Smooth muscle cell (in vitro differentiated cells): ENCODE measurements at regions not wholly inside any gene's neighbourhood (a gene's known extent, or its start where the extent isn't known, plus 50 kb on each side); places are given as distances from the start of the nearest gene placed in this dataset.

Experiments used
- DNase-seq: peaks from one replicate; lab custom pipeline; 2025; ENCODE audit not compliant: unreplicated experiment; lab: John Stamatoyannopoulos, UW
- H2AFZ ChIP-seq: fragments of 200-600 bp; sonication (generic); 2 replicates; pipeline ENCODE4 v1.6.0; 2016; ENCODE audit warnings: antibody characterized with exemption, low read depth, mild to moderate bottlenecking
- H3F3A ChIP-seq: fragments of 200-600 bp; sonication (generic); 2 replicates; pipeline ENCODE4 v1.6.0; 2017; ENCODE audit warnings: antibody characterized with exemption, low read depth
- H3K27ac ChIP-seq: fragments of 200-600 bp; sonication (generic); 2 replicates; pipeline ENCODE4 v1.5.1; 2016; ENCODE audit warnings: low read depth, mild to moderate bottlenecking
- H3K27me3 ChIP-seq: fragments of 200-600 bp; sonication (generic); 2 replicates; pipeline ENCODE4 v1.6.1; 2016; ENCODE audit warnings: low read depth, mild to moderate bottlenecking
- H3K36me3 ChIP-seq: fragments of 200-600 bp; sonication (generic); 2 replicates; pipeline ENCODE4 v1.5.1; 2016; ENCODE audit warnings: low read depth
- H3K4me1 ChIP-seq: fragments of 200-600 bp; sonication (generic); 2 replicates; pipeline ENCODE4 v1.5.1; 2016; ENCODE audit warnings: low read depth
- H3K4me2 ChIP-seq: fragments of 200-600 bp; sonication (generic); 2 replicates; pipeline ENCODE4 v1.6.0; 2016; ENCODE audit warnings: mild to moderate bottlenecking
- H3K4me3 ChIP-seq: fragments of 200-600 bp; sonication (generic); 2 replicates; pipeline ENCODE4 v1.5.1; 2016; ENCODE audit warnings: mild to moderate bottlenecking
- H3K79me2 ChIP-seq: fragments of 200-600 bp; sonication (generic); 2 replicates; pipeline ENCODE4 v1.6.0; 2016; ENCODE audit warnings: low read depth, mild to moderate bottlenecking
- H3K9ac ChIP-seq: fragments of 200-600 bp; sonication (generic); 2 replicates; pipeline ENCODE4 v1.6.0; 2016; ENCODE audit warnings: low read depth
- H3K9me3 ChIP-seq: fragments of 200-600 bp; sonication (generic); replicated peaks from 2 replicates; pipeline ENCODE4 v1.5.1; 2016; ENCODE audit warnings: low read depth
- H4K20me1 ChIP-seq: fragments of 200-600 bp; sonication (generic); 2 replicates; pipeline ENCODE4 v1.6.0; 2016; ENCODE audit warnings: low read depth
- CTCF ChIP-seq: fragments of 200-600 bp; sonication (generic); IDR thresholded peaks from 2 replicates; pipeline ENCODE4 v1.5.1; 2017; ENCODE audit warnings: borderline replicate concordance, mild to moderate bottlenecking, antibody characterized with exemption; ENCODE audit not compliant: insufficient read depth, poor library complexity, severe bottlenecking
- WGBS: methylation state at CpG from one replicate; pipeline ENCODE4 v1.1.7; 2016; ENCODE audit warnings: low lambda C conversion rate; 5-methylcytosine and 5-hydroxymethylcytosine counted together

GRCh38 chr1:181317261-181317930 lies 165.9 kb upstream of the CACNA1E start:
- Histone ChIP-seq H4K20me1 (no peaks in the 10 kb centered on the region), H2AFZ (no peak overlapping the region), H3K27me3 (peaks cover 90% of the 10 kb centered on the region), H3K4me2 (peak overlapping the region; percentile 79), H3K4me3 (peak overlapping the region; percentile 21), H3K27ac (no peak overlapping the region), H3K79me2 (no peaks in the 10 kb centered on the region), H3F3A (no peaks in the 10 kb centered on the region), H3K9me3 (no peaks in the 10 kb centered on the region), H3K36me3 (no peaks in the 10 kb centered on the region), H3K9ac (no peak overlapping the region), H3K4me1 (peaks cover 12% of the 10 kb centered on the region)
- TF ChIP-seq CTCF = no peak
- no peak for DNase-seq
- 14% methylated on average over 27 of the region's 32 CpGs for WGBS

- Histone ChIP-seq H3K79me2 (no peaks in the 10 kb centered on the region), H3F3A (no peaks in the 10 kb centered on the region), H3K27me3 (peaks cover 88% of the 10 kb centered on the region), H3K9me3 (no peaks in the 10 kb centered on the region), H3K36me3 (no peaks in the 10 kb centered on the region), H3K4me1 (peaks cover 12% of the 10 kb centered on the region), H3K4me3 (peak overlapping the region; percentile 21), H3K9ac (no peak overlapping the region), H4K20me1 (no peaks in the 10 kb centered on the region), H2AFZ (no peak overlapping the region), H3K27ac (no peak overlapping the region), H3K4me2 (peak overlapping the region; percentile 79)
- no peak for DNase-seq
- WGBS = 3% methylated on average over 58 of the region's 59 CpGs
- TF ChIP-seq CTCF = no peak
Observed at GRCh38 chr1:181318022-181318857, 165.1 kb upstream of the CACNA1E start.

- no peaks in the 10 kb centered on the region for H4K20me1 ChIP-seq
- peak overlapping the region; percentile 79 for H3K4me2 ChIP-seq
- H3K27me3 ChIP-seq = peaks cover 88% of the 10 kb centered on the region
- no peak overlapping the region for H2AFZ ChIP-seq
- H3K79me2 ChIP-seq = no peaks in the 10 kb centered on the region
- H3K4me1 ChIP-seq = peaks cover 12% of the 10 kb centered on the region
- 8% methylated on average over 12 of the region's 12 CpGs for WGBS
- H3K4me3 ChIP-seq = peak overlapping the region; percentile 21
- H3K9me3 ChIP-seq = no peaks in the 10 kb centered on the region
- no peak overlapping the region for H3K27ac ChIP-seq
- no peaks in the 10 kb centered on the region for H3K36me3 ChIP-seq
- no peaks in the 10 kb centered on the region for H3F3A ChIP-seq
- no peak for TF ChIP-seq CTCF
- DNase-seq = no peak
- no peak overlapping the region for H3K9ac ChIP-seq
Observed at GRCh38 chr1:181318858-181319235, 164.5 kb upstream of the CACNA1E start.

- Histone ChIP-seq H4K20me1 (no peaks in the 10 kb centered on the region), H3K4me2 (no peak overlapping the region), H3F3A (no peaks in the 10 kb centered on the region), H3K9ac (no peak overlapping the region), H2AFZ (no peak overlapping the region), H3K4me3 (no peak overlapping the region), H3K79me2 (no peaks in the 10 kb centered on the region), H3K9me3 (no peaks in the 10 kb centered on the region), H3K4me1 (peaks cover 12% of the 10 kb centered on the region), H3K36me3 (no peaks in the 10 kb centered on the region), H3K27me3 (peaks cover 81% of the 10 kb centered on the region), H3K27ac (no peak overlapping the region)
- 69% methylated on average over 3 of the region's 3 CpGs for WGBS
- DNase-seq = no peak
- no peak for TF ChIP-seq CTCF
Observed at GRCh38 chr1:181319907-181320306, 163.4 kb upstream of the CACNA1E start.
